Esophagus (tissue), 2 donors: ENCODE measurements at regions not wholly inside any gene's neighbourhood (a gene's known extent, or its start where the extent isn't known, plus 50 kb on each side); places are given as distances from the start of the nearest gene placed in this dataset.
"Not testable (repeated sequence)": the region's sequence is repeated elsewhere in the genome, so short reads cannot be mapped to it uniquely, and the experiment has no call there.

Source experiments
- H3K27ac ChIP-seq, 2 donors: one replicate each; pipeline ENCODE4 v1.5.1; 2013; ENCODE audit warnings: low read depth in 2 of 2, mild to moderate bottlenecking in 2 of 2, inconsistent platforms in 1 of 2, low read length in 1 of 2, moderate library complexity in 1 of 2
- H3K27me3 ChIP-seq, 2 donors: one replicate each; pipeline ENCODE4 v1.6.1; 2013; ENCODE audit warnings: low read length in 2 of 2, control low read depth in 1 of 2, mild to moderate bottlenecking in 1 of 2; ENCODE audit not compliant: insufficient read depth in 2 of 2, control insufficient read depth in 1 of 2
- H3K36me3 ChIP-seq, 2 donors: one replicate each; pipeline ENCODE4 v1.6.1; 2013; ENCODE audit warnings: low read length in 1 of 2; ENCODE audit not compliant: control insufficient read depth in 2 of 2, insufficient read depth in 2 of 2
- H3K4me1 ChIP-seq, 2 donors: one replicate each; pipeline ENCODE4 v1.6.1; 2013; ENCODE audit warnings: low read length in 1 of 2; ENCODE audit not compliant: control insufficient read depth in 2 of 2, insufficient read depth in 2 of 2
- H3K4me3 ChIP-seq, 2 donors: one replicate each; pipeline ENCODE4 v1.5.1; 2013; ENCODE audit warnings: low read length in 2 of 2, mild to moderate bottlenecking in 2 of 2, low read depth in 1 of 2, moderate library complexity in 1 of 2
- H3K9me3 ChIP-seq, 2 donors: one replicate each; pipeline ENCODE4 v1.6.1; 2013; ENCODE audit warnings: mild to moderate bottlenecking in 2 of 2, low read depth in 1 of 2, low read length in 1 of 2, moderate library complexity in 1 of 2; ENCODE audit not compliant: control insufficient read depth in 2 of 2, insufficient read depth in 1 of 2
- WGBS, 2 donors: extraction: QIAGEN DNeasy Blood & Tissue Kit; methylation state at CpG; one replicate each; pipeline ENCODE4 v1.1.7; 2013; 5-methylcytosine and 5-hydroxymethylcytosine counted together
- donor health status: healthy with polysubstance abuse.
- donor health status: Bipolar disorder and iron deficiency.

- no peak overlapping the region for H3K27ac ChIP-seq
These were observed 489.1 kb downstream of the PREX1 start for GRCh38 chr20:48338717-48339116.

GRCh38 chr20:48336597-48336996 lies 491.2 kb downstream of the PREX1 start:
- peaks cover 0 to 2% of the 10 kb centered on the region in 2 donors for H3K9me3 ChIP-seq
- H3K27ac ChIP-seq: no peak overlapping the region
- H3K4me1 ChIP-seq: peaks cover 0 to 2% of the 10 kb centered on the region in 2 donors
- 82 to 87% methylated on average over 6 of the region's 6 CpGs for WGBS, 2 donors
- H3K4me3 ChIP-seq: no peak overlapping the region
- H3K27me3 ChIP-seq: no peaks in the 10 kb centered on the region
- no peaks in the 10 kb centered on the region for H3K36me3 ChIP-seq

More at GRCh38 chr20:48338717-48339116, 489.1 kb downstream of the PREX1 start:
- Histone ChIP-seq H3K9me3 (peaks cover 0 to 2% of the 10 kb centered on the region in 2 donors), H3K27me3 (no peaks in the 10 kb centered on the region), H3K4me1 (peaks cover 0 to 2% of the 10 kb centered on the region in 2 donors), H3K4me3 (no peak overlapping the region), H3K36me3 (no peaks in the 10 kb centered on the region)
- 66 to 77% methylated on average over 7 of the region's 7 CpGs for WGBS, 2 donors

GRCh38 chr20:48335308-48336050 lies 492.3 kb downstream of the PREX1 start:
- Histone ChIP-seq H3K9me3 (peaks cover 0 to 2% of the 10 kb centered on the region in 2 donors), H3K4me1 (peaks cover 0 to 2% of the 10 kb centered on the region in 2 donors), H3K27ac (no peak overlapping the region), H3K27me3 (no peaks in the 10 kb centered on the region), H3K36me3 (no peaks in the 10 kb centered on the region), H3K4me3 (no peak overlapping the region)
- WGBS, 2 donors: 81 to 85% methylated on average over 3 of the region's 3 CpGs

- WGBS, 2 donors: 86 to 90% methylated on average over 4 of the region's 4 CpGs
- no peaks in the 10 kb centered on the region for H3K36me3 ChIP-seq
- H3K4me1 ChIP-seq: peaks cover 0 to 2% of the 10 kb centered on the region in 2 donors
- H3K9me3 ChIP-seq: no peaks in the 10 kb centered on the region
- H3K27me3 ChIP-seq: no peaks in the 10 kb centered on the region
- no peak overlapping the region for H3K27ac ChIP-seq
- H3K4me3 ChIP-seq: no peak overlapping the region
These were observed 494.1 kb downstream of the PREX1 start for GRCh38 chr20:48333707-48334106.

- 35 to 51% methylated on average over 3 of the region's 3 CpGs for WGBS, 2 donors
- Histone ChIP-seq H3K27me3 (no peaks in the 10 kb centered on the region), H3K36me3 (no peaks in the 10 kb centered on the region), H3K4me1 (peaks cover 0 to 2% of the 10 kb centered on the region in 2 donors), H3K27ac (no peak overlapping the region), H3K9me3 (no peaks in the 10 kb centered on the region), H3K4me3 (no peak overlapping the region)
These were observed 495.2 kb downstream of the PREX1 start for GRCh38 chr20:48332555-48332954.

- WGBS, 2 donors: 90 to 97% methylated on average over 1 of the region's 1 CpG
- Histone ChIP-seq H3K36me3 (no peaks in the 10 kb centered on the region), H3K4me1 (peaks cover 0 to 2% of the 10 kb centered on the region in 2 donors), H3K27me3 (no peaks in the 10 kb centered on the region), H3K9me3 (no peaks in the 10 kb centered on the region), H3K4me3 (no peak overlapping the region), H3K27ac (no peak overlapping the region)
These were observed 496.1 kb downstream of the PREX1 start for GRCh38 chr20:48331518-48332286.

GRCh38 chr20:48329676-48330664 lies 497.8 kb downstream of the PREX1 start:
- Histone ChIP-seq H3K27ac (no peak overlapping the region), H3K27me3 (no peaks in the 10 kb centered on the region), H3K4me1 (no peaks in the 10 kb centered on the region), H3K36me3 (no peaks in the 10 kb centered on the region), H3K4me3 (no peak overlapping the region), H3K9me3 (no peaks in the 10 kb centered on the region)
- 62 to 67% methylated on average over 8 of the region's 8 CpGs for WGBS, 2 donors

GRCh38 chr20:48329031-48329615 lies 498.7 kb downstream of the PREX1 start:
- Histone ChIP-seq H3K27me3 (no peaks in the 10 kb centered on the region), H3K4me3 (no peak overlapping the region), H3K4me1 (no peaks in the 10 kb centered on the region), H3K9me3 (no peaks in the 10 kb centered on the region), H3K36me3 (no peaks in the 10 kb centered on the region), H3K27ac (no peak overlapping the region)
- 49 to 53% methylated on average over 4 of the region's 4 CpGs for WGBS, 2 donors

GRCh38 chr20:48327848-48328247 lies 500.0 kb downstream of the PREX1 start:
- not testable (repeated sequence) for H3K4me3 ChIP-seq, H3K27ac ChIP-seq, H3K27me3 ChIP-seq, H3K9me3 ChIP-seq, H3K4me1 ChIP-seq, H3K36me3 ChIP-seq
- 85 to 90% methylated on average over 8 of the region's 8 CpGs for WGBS, 2 donors
